ENCODE measurements at regions not wholly inside any gene's neighbourhood (a gene's known extent, or its start where the extent isn't known, plus 50 kb on each side); places are given as distances from the start of the nearest gene placed in this dataset.

GRCh38 chr13:107736170-107736569 lies 479.2 kb downstream of the LIG4 start:
- intact Hi-C loops (cut with micrococcal nuclease; ENCODE audit: unreplicated experiment), result no loop called here
- ChIA-PET CTCF (no interaction called here), POLR2A (ENCODE audit: low non-redundant PET) (no interaction called here)
- no peaks in the 10 kb centered on the region for H3K4me1 ChIP-seq (ENCODE audit: insufficient read depth, low read length, poor library complexity, severe bottlenecking)
- no peak overlapping the region for H3K27ac ChIP-seq (ENCODE audit: low read depth, low read length, poor library complexity, severe bottlenecking)
- no peak overlapping the region for H3K4me3 ChIP-seq (ENCODE audit: low read depth, low read length, poor library complexity, severe bottlenecking)
- no peaks in the 10 kb centered on the region for H3K27me3 ChIP-seq (replicated peaks; ENCODE audit: insufficient read depth, low read depth, low read length, poor library complexity)
- no TSS peak for BruUV-seq (replicated peaks)
- DNase-seq (ENCODE audit: low spot score), result no peak
- H3K36me3 ChIP-seq (ENCODE audit: insufficient read depth, low read length, poor library complexity, severe bottlenecking), result no peaks in the 10 kb centered on the region
- H3K9me3 ChIP-seq (ENCODE audit: low read depth, low read length, poor library complexity, severe bottlenecking), result no peaks in the 10 kb centered on the region
- TF ChIP-seq EZH2 (IDR thresholded peaks at IDR 0.05; ENCODE audit: borderline replicate concordance, low read depth, low read length, poor library complexity, severe bottlenecking) (no peak), CTCF (conservative IDR thresholded peaks at IDR 0.05; ENCODE audit: low read depth, low read length) (no peak)

- CTCF ChIA-PET, result no interaction called here
- POLR2A ChIA-PET (ENCODE audit: low non-redundant PET), result no interaction called here
- Histone ChIP-seq H3K27me3 (replicated peaks; ENCODE audit: insufficient read depth, low read depth, low read length, poor library complexity) (no peaks in the 10 kb centered on the region), H3K27ac (ENCODE audit: low read depth, low read length, poor library complexity, severe bottlenecking) (no peak overlapping the region), H3K4me3 (ENCODE audit: low read depth, low read length, poor library complexity, severe bottlenecking) (no peak overlapping the region), H3K9me3 (ENCODE audit: low read depth, low read length, poor library complexity, severe bottlenecking) (no peaks in the 10 kb centered on the region), H3K36me3 (ENCODE audit: insufficient read depth, low read length, poor library complexity, severe bottlenecking) (no peaks in the 10 kb centered on the region), H3K4me1 (ENCODE audit: insufficient read depth, low read length, poor library complexity, severe bottlenecking) (no peaks in the 10 kb centered on the region)
- TF ChIP-seq CTCF (conservative IDR thresholded peaks at IDR 0.05; ENCODE audit: low read depth, low read length) (no peak), EZH2 (IDR thresholded peaks at IDR 0.05; ENCODE audit: borderline replicate concordance, low read depth, low read length, poor library complexity, severe bottlenecking) (no peak)
- BruUV-seq (replicated peaks), result no TSS peak
- intact Hi-C loops (cut with micrococcal nuclease; ENCODE audit: unreplicated experiment), result no loop called here
- DNase-seq (ENCODE audit: low spot score), result no peak
These were observed 480.3 kb downstream of the LIG4 start for GRCh38 chr13:107734891-107735625.

GRCh38 chr13:107733276-107733675 lies 482.1 kb downstream of the LIG4 start:
- no peaks in the 10 kb centered on the region for H3K27me3 ChIP-seq (replicated peaks; ENCODE audit: insufficient read depth, low read depth, low read length, poor library complexity)
- no peak for DNase-seq (ENCODE audit: low spot score)
- H3K9me3 ChIP-seq (ENCODE audit: low read depth, low read length, poor library complexity, severe bottlenecking), result no peaks in the 10 kb centered on the region
- TF ChIP-seq CTCF (conservative IDR thresholded peaks at IDR 0.05; ENCODE audit: low read depth, low read length) (no peak), EZH2 (IDR thresholded peaks at IDR 0.05; ENCODE audit: borderline replicate concordance, low read depth, low read length, poor library complexity, severe bottlenecking) (no peak)
- no peak overlapping the region for H3K27ac ChIP-seq (ENCODE audit: low read depth, low read length, poor library complexity, severe bottlenecking)
- BruUV-seq (replicated peaks), result no TSS peak
- no peaks in the 10 kb centered on the region for H3K4me1 ChIP-seq (ENCODE audit: insufficient read depth, low read length, poor library complexity, severe bottlenecking)
- no peak overlapping the region for H3K4me3 ChIP-seq (ENCODE audit: low read depth, low read length, poor library complexity, severe bottlenecking)
- ChIA-PET CTCF (no interaction called here), POLR2A (ENCODE audit: low non-redundant PET) (no interaction called here)
- no peaks in the 10 kb centered on the region for H3K36me3 ChIP-seq (ENCODE audit: insufficient read depth, low read length, poor library complexity, severe bottlenecking)
- intact Hi-C loops (cut with micrococcal nuclease; ENCODE audit: unreplicated experiment), result no loop called here

Measured in A673 (cell line).